ENCODE measurements at regions not wholly inside any gene's neighbourhood (a gene's known extent, or its start where the extent isn't known, plus 50 kb on each side); places are given as distances from the start of the nearest gene placed in this dataset.

GRCh38 chr16:85561248-85562092 lies 51.7 kb upstream of the GSE1 start:
- no peak for DNase-seq (ENCODE audit: low read depth)

GRCh38 chr16:85562093-85562786 lies 50.9 kb upstream of the GSE1 start:
- no peak for DNase-seq (ENCODE audit: low read depth)

DNA sequence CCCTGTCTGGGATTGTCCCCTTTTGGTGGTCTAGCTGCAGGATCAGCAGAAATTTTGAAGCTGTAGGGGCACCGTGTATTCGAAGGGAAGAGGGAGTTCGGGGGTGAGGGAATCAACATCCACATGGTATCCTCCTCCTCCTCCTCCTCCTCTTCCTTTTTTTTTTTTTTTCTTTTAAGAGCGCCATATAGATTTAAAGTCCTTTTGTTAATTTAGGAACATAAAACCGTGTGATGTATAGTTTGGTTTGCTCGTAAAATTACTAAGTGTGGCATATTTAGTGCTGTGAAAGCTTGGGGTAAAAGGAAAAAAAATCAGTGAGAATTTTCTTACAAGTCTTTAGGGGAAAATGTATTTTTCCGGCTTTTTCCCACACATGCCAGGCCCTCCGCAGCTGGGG lies 50.1 kb upstream of the GSE1 start:
- no peak for DNase-seq (ENCODE audit: low read depth)

Measured in stimulated activated CD8-positive, alpha-beta memory T cell treated with anti-CD3 and anti-CD28 coated beads, Interleukin-7, amount 100 ng/mL, for 24 hours (primary cell).